ENCODE measurements at regions not wholly inside any gene's neighbourhood (a gene's known extent, or its start where the extent isn't known, plus 50 kb on each side); places are given as distances from the start of the nearest gene placed in this dataset.

- Histone ChIP-seq H3K27me3 (ENCODE audit: low read depth, low read length) (no peaks in the 10 kb centered on the region), H3K9me3 (ENCODE audit: control insufficient read depth in 1 of 2, low read length in 2 of 2) (no peaks in the 10 kb centered on the region), H3K27ac (ENCODE audit: low read length) (peak overlapping the region; percentile 46), H3K36me3 (ENCODE audit: control insufficient read depth in 1 of 2, insufficient read depth in 2 of 2, low read length in 2 of 2) (no peaks in the 10 kb centered on the region), H3K4me3 (ENCODE audit: low read depth in 1 of 2, low read length in 2 of 2) (peak overlapping the region; percentile 16 to 27), H3K4me1 (ENCODE audit: control insufficient read depth in 1 of 2, insufficient read depth in 2 of 2, low read length in 2 of 2) (no peaks in the 10 kb centered on the region)
Observed at GRCh38 chr2:54360055-54360792, 95.9 kb upstream of the SPTBN1 start.

GRCh38 chr2:54364409-54364808 lies 91.7 kb upstream of the SPTBN1 start:
- H3K4me3 ChIP-seq (ENCODE audit: low read depth in 1 of 2, low read length in 2 of 2) = no peak overlapping the region
- H3K36me3 ChIP-seq (ENCODE audit: control insufficient read depth in 1 of 2, insufficient read depth in 2 of 2, low read length in 2 of 2) = no peaks in the 10 kb centered on the region
- no peaks in the 10 kb centered on the region for H3K27me3 ChIP-seq (ENCODE audit: low read depth, low read length)
- no peak overlapping the region for H3K27ac ChIP-seq (ENCODE audit: low read length)
- H3K4me1 ChIP-seq (ENCODE audit: control insufficient read depth in 1 of 2, insufficient read depth in 2 of 2, low read length in 2 of 2) = no peaks in the 10 kb centered on the region
- H3K9me3 ChIP-seq (ENCODE audit: control insufficient read depth in 1 of 2, low read length in 2 of 2) = peaks cover 5 to 12% of the 10 kb centered on the region in 2 donors

GRCh38 chr2:54365661-54366060 lies 90.5 kb upstream of the SPTBN1 start:
- Histone ChIP-seq H3K36me3 (ENCODE audit: control insufficient read depth in 1 of 2, insufficient read depth in 2 of 2, low read length in 2 of 2) (no peaks in the 10 kb centered on the region), H3K4me1 (ENCODE audit: control insufficient read depth in 1 of 2, insufficient read depth in 2 of 2, low read length in 2 of 2) (peaks cover 0 to 1% of the 10 kb centered on the region in 2 donors), H3K4me3 (ENCODE audit: low read depth in 1 of 2, low read length in 2 of 2) (no peak overlapping the region), H3K9me3 (ENCODE audit: control insufficient read depth in 1 of 2, low read length in 2 of 2) (peaks cover 5 to 12% of the 10 kb centered on the region in 2 donors), H3K27ac (ENCODE audit: low read length) (no peak overlapping the region), H3K27me3 (ENCODE audit: low read depth, low read length) (no peaks in the 10 kb centered on the region)

DNA sequence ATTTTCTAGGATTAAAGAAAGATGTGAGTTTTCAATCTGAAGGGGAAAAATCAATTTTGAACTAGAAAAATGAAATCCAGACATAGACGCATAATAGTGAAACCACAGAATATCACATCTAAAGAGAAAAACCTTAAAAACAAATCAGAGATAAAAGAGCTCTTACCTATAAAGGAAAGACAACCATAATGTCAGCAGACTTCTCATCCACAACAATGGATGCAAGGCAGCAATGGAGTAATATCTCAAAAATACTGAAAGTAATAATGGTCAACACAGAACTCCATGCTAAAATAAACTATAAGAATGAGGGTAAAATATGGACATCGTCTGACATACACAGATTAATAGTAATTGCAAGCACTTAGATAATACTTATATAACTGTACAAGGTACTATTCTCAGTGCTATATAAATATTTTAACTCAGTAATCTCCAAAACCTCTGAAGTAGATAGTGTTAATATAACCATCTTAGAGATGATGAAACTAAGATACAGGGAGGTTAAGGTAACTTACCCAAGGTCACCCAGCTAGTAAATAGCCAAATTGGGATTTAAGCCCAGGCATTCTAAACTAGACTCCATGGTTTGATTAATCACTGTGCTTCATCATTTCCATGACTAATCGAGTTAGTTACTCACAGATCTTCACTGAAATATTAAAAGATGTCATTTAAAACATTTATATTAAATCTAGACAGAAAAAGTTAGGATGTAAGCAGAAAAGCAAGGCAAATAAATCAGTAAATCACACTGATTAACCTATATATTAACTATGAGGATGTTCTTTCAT lies 89.4 kb upstream of the SPTBN1 start:
- H3K36me3 ChIP-seq (ENCODE audit: control insufficient read depth in 1 of 2, insufficient read depth in 2 of 2, low read length in 2 of 2) = no peaks in the 10 kb centered on the region
- H3K27me3 ChIP-seq (ENCODE audit: low read depth, low read length) = no peaks in the 10 kb centered on the region
- peaks cover 0 to 11% of the 10 kb centered on the region in 2 donors for H3K4me1 ChIP-seq (ENCODE audit: control insufficient read depth in 1 of 2, insufficient read depth in 2 of 2, low read length in 2 of 2)
- no peak overlapping the region for H3K27ac ChIP-seq (ENCODE audit: low read length)
- peaks cover 5 to 12% of the 10 kb centered on the region in 2 donors for H3K9me3 ChIP-seq (ENCODE audit: control insufficient read depth in 1 of 2, low read length in 2 of 2)
- no peak overlapping the region for H3K4me3 ChIP-seq (ENCODE audit: low read depth in 1 of 2, low read length in 2 of 2)

DNA sequence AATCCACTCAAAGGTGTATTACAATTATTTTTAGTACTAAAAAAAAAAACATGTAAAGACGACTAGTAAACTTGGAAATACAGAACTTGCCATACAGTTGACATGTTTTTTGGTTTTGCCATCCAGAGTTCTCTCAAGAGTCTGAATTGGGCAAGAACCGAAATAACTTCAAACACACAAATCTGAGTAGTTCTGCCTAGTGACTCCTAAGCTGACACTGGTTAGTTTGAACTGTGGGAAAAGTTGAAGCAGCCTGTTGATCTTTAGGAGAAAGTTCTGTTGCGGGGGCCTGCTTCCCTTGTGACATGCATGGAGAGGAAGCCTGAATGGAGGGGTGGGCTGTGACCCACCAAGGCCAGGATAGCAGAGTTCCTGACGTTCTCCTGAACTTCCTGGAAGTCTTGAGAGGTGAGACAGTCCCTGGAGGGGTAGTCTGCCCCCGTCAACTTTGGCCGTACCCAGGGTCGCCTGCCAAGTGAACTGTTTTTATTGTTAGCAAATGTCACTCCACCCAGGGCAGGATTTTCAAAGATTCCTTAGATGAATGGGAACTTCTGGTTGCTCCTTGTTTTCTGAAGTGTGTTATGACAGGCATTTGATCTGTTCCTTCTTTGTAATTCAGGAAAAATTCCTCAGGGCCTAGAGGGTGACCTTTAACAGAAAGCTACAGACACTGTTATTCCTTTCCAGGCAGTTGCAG lies 85.6 kb upstream of the SPTBN1 start:
- Histone ChIP-seq H3K9me3 (ENCODE audit: control insufficient read depth in 1 of 2, low read length in 2 of 2) (peaks cover 5 to 12% of the 10 kb centered on the region in 2 donors), H3K27ac (ENCODE audit: low read length) (no peak overlapping the region), H3K27me3 (ENCODE audit: low read depth, low read length) (no peaks in the 10 kb centered on the region), H3K4me3 (ENCODE audit: low read depth in 1 of 2, low read length in 2 of 2) (no peak overlapping the region), H3K4me1 (ENCODE audit: control insufficient read depth in 1 of 2, insufficient read depth in 2 of 2, low read length in 2 of 2) (peaks cover 0 to 11% of the 10 kb centered on the region in 2 donors), H3K36me3 (ENCODE audit: control insufficient read depth in 1 of 2, insufficient read depth in 2 of 2, low read length in 2 of 2) (no peaks in the 10 kb centered on the region)

DNA sequence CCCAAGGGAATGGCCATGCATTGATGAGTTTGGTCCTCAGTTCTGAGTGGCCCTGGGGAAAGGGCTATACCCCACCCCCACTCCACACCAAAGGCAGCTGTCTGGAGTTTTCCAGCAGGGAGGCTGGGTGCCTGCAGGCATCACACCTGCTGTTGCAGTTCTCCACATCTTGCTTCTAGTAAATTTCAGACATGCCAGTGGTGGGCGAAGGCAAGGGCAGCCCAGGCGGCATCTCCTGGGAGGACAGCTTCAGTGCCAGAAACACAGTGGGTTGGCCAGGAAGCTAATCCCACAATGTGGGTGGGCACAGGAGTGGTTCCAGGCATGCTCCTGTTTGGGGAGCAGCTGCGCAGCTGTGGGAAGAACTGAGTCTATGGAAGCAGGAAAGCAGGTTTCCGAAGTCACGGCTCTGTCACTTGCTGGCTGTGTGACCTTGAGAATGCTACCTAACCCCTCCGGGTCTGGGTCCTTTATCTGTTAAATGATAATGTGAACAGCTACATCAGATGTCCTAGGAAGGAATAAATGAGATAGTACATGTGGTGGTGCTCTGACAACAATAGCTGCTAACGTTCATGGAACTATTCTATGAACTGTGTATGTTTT lies 84.6 kb upstream of the SPTBN1 start:
- Histone ChIP-seq H3K4me3 (ENCODE audit: low read depth in 1 of 2, low read length in 2 of 2) (peak overlapping the region in 1 of 2 donors; percentile 1), H3K9me3 (ENCODE audit: control insufficient read depth in 1 of 2, low read length in 2 of 2) (peaks cover 5 to 7% of the 10 kb centered on the region in 2 donors), H3K27ac (ENCODE audit: low read length) (no peak overlapping the region), H3K27me3 (ENCODE audit: low read depth, low read length) (no peaks in the 10 kb centered on the region), H3K4me1 (ENCODE audit: control insufficient read depth in 1 of 2, insufficient read depth in 2 of 2, low read length in 2 of 2) (peaks cover 0 to 11% of the 10 kb centered on the region in 2 donors), H3K36me3 (ENCODE audit: control insufficient read depth in 1 of 2, insufficient read depth in 2 of 2, low read length in 2 of 2) (no peaks in the 10 kb centered on the region)

- Histone ChIP-seq H3K36me3 (ENCODE audit: control insufficient read depth in 1 of 2, insufficient read depth in 2 of 2, low read length in 2 of 2) (no peaks in the 10 kb centered on the region), H3K27ac (ENCODE audit: low read length) (no peak overlapping the region), H3K4me1 (ENCODE audit: control insufficient read depth in 1 of 2, insufficient read depth in 2 of 2, low read length in 2 of 2) (peaks cover 0 to 11% of the 10 kb centered on the region in 2 donors), H3K9me3 (ENCODE audit: control insufficient read depth in 1 of 2, low read length in 2 of 2) (peaks cover 5 to 7% of the 10 kb centered on the region in 2 donors), H3K4me3 (ENCODE audit: low read depth in 1 of 2, low read length in 2 of 2) (no peak overlapping the region), H3K27me3 (ENCODE audit: low read depth, low read length) (no peaks in the 10 kb centered on the region)
Observed at GRCh38 chr2:54372361-54372760, 83.8 kb upstream of the SPTBN1 start.

DNA sequence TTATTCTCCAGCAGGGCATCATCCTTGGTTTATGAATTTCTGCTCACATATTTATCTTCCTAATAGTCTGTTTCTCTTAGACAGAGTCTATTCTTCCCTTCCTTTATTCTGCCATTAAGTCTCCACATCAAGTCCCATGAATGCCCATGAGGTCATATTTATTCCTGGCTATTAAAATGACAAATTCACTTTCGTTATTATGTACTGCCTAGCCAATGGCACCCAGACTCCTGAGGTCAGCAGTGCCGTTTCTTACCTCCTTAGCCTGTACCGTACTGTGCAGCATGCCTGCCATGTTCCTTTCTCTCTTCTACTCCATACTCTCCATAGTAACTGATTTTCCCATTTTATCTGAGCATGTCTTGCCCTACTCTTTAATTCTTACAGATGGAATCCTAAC lies 82.3 kb upstream of the SPTBN1 start:
- Histone ChIP-seq H3K9me3 (ENCODE audit: control insufficient read depth in 1 of 2, low read length in 2 of 2) (no peaks in the 10 kb centered on the region), H3K4me3 (ENCODE audit: low read depth in 1 of 2, low read length in 2 of 2) (no peak overlapping the region), H3K4me1 (ENCODE audit: control insufficient read depth in 1 of 2, insufficient read depth in 2 of 2, low read length in 2 of 2) (peaks cover 0 to 11% of the 10 kb centered on the region in 2 donors), H3K27ac (ENCODE audit: low read length) (no peak overlapping the region), H3K27me3 (ENCODE audit: low read depth, low read length) (no peaks in the 10 kb centered on the region), H3K36me3 (ENCODE audit: control insufficient read depth in 1 of 2, insufficient read depth in 2 of 2, low read length in 2 of 2) (no peaks in the 10 kb centered on the region)

GRCh38 chr2:54374591-54375364 lies 81.3 kb upstream of the SPTBN1 start:
- no peaks in the 10 kb centered on the region for H3K9me3 ChIP-seq (ENCODE audit: control insufficient read depth in 1 of 2, low read length in 2 of 2)
- H3K4me3 ChIP-seq (ENCODE audit: low read depth in 1 of 2, low read length in 2 of 2) = no peak overlapping the region
- no peaks in the 10 kb centered on the region for H3K27me3 ChIP-seq (ENCODE audit: low read depth, low read length)
- no peaks in the 10 kb centered on the region for H3K36me3 ChIP-seq (ENCODE audit: control insufficient read depth in 1 of 2, insufficient read depth in 2 of 2, low read length in 2 of 2)
- H3K4me1 ChIP-seq (ENCODE audit: control insufficient read depth in 1 of 2, insufficient read depth in 2 of 2, low read length in 2 of 2) = peaks cover 0 to 11% of the 10 kb centered on the region in 2 donors
- H3K27ac ChIP-seq (ENCODE audit: low read length) = no peak overlapping the region

GRCh38 chr2:54377451-54377850 lies 78.7 kb upstream of the SPTBN1 start:
- H3K27me3 ChIP-seq (ENCODE audit: low read depth, low read length) = no peaks in the 10 kb centered on the region
- H3K4me1 ChIP-seq (ENCODE audit: control insufficient read depth in 1 of 2, insufficient read depth in 2 of 2, low read length in 2 of 2) = no peaks in the 10 kb centered on the region
- H3K36me3 ChIP-seq (ENCODE audit: control insufficient read depth in 1 of 2, insufficient read depth in 2 of 2, low read length in 2 of 2) = no peaks in the 10 kb centered on the region
- H3K4me3 ChIP-seq (ENCODE audit: low read depth in 1 of 2, low read length in 2 of 2) = no peak overlapping the region
- no peak overlapping the region for H3K27ac ChIP-seq (ENCODE audit: low read length)
- no peaks in the 10 kb centered on the region for H3K9me3 ChIP-seq (ENCODE audit: control insufficient read depth in 1 of 2, low read length in 2 of 2)

All from muscle layer of duodenum (tissue), 2 donors.